KMS-11 (cell line): ENCODE measurements at regions not wholly inside any gene's neighbourhood (a gene's known extent, or its start where the extent isn't known, plus 50 kb on each side); places are given as distances from the start of the nearest gene placed in this dataset.

ENCODE experiments used
- H2AFZ ChIP-seq: fragments of 200-600 bp; sonication (generic); 2 replicates; pipeline ENCODE4 v1.6.1; 2016; ENCODE audit warnings: antibody characterized with exemption, mixed run types, low read depth
- H3K27ac ChIP-seq: fragments of 200-600 bp; sonication (generic); 2 replicates; pipeline ENCODE4 v1.6.1; 2016; ENCODE audit warnings: mild to moderate bottlenecking, mixed run types
- H3K27me3 ChIP-seq: fragments of 200-600 bp; sonication (generic); 2 replicates; pipeline ENCODE4 v1.6.1; 2017; ENCODE audit warnings: mild to moderate bottlenecking, low read depth, mixed run types, moderate library complexity; ENCODE audit not compliant: insufficient read depth
- H3K36me3 ChIP-seq: fragments of 200-600 bp; sonication (generic); 2 replicates; pipeline ENCODE4 v1.6.1; 2017; ENCODE audit warnings: mild to moderate bottlenecking, mixed run types; ENCODE audit not compliant: insufficient read depth
- H3K4me1 ChIP-seq: fragments of 200-600 bp; sonication (generic); 2 replicates; pipeline ENCODE4 v1.6.1; 2016; ENCODE audit warnings: mild to moderate bottlenecking, low read depth, mixed run types; ENCODE audit not compliant: poor library complexity, severe bottlenecking
- H3K4me2 ChIP-seq: fragments of 200-600 bp; sonication (generic); 2 replicates; pipeline ENCODE4 v1.7.0; 2016; ENCODE audit warnings: mild to moderate bottlenecking, mixed run types
- H3K4me3 ChIP-seq: fragments of 200-600 bp; sonication (generic); IDR thresholded peaks from 2 replicates; pipeline ENCODE4 v1.6.1; 2017; ENCODE audit warnings: low read depth, low read length, mixed read lengths; ENCODE audit not compliant: insufficient read depth
- H3K79me2 ChIP-seq: fragments of 200-600 bp; sonication (generic); 2 replicates; pipeline ENCODE4 v1.6.1; 2016; ENCODE audit warnings: low read depth, mixed run types; ENCODE audit not compliant: insufficient read depth
- H3K9ac ChIP-seq: fragments of 200-600 bp; sonication (generic); 2 replicates; pipeline ENCODE4 v1.6.1; 2016; ENCODE audit warnings: mild to moderate bottlenecking, mixed run types
- H4K20me1 ChIP-seq: fragments of 200-600 bp; sonication (generic); 2 replicates; pipeline ENCODE4 v1.6.1; 2016; ENCODE audit warnings: mild to moderate bottlenecking, mixed run types; ENCODE audit not compliant: insufficient read depth
- TF ChIP-seq, protein P1 (sequence below): fragments of 200-600 bp; sonication (generic); conservative IDR thresholded peaks from 2 replicates; pipeline ENCODE4 v1.6.1; 2017; ENCODE audit warnings: low read depth, mild to moderate bottlenecking, antibody characterized with exemption, low read length, moderate library complexity, mixed read lengths

DNA sequence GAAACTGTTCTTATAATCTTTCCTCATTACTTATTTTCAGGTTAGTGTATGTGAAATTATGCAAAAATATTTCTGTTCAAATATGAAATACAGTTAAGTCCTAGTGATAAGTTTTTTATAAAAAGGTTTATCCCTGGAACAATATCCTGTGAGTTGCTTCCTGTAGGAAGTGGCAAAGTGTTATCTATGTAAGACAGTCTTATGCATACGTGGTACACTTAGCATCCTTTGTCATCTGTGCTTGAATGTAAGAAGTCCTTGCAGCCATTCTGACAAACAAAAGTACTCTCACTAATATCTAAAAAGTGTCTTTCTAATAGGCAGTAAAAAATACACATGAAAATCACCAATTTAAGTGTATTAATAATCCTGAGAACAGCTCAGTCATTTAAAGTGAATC, 372.5 kb upstream of the BCHE start:
- no peak overlapping the region for H2AFZ ChIP-seq
- H4K20me1 ChIP-seq: no peaks in the 10 kb centered on the region
- TF ChIP-seq, protein P1, sequence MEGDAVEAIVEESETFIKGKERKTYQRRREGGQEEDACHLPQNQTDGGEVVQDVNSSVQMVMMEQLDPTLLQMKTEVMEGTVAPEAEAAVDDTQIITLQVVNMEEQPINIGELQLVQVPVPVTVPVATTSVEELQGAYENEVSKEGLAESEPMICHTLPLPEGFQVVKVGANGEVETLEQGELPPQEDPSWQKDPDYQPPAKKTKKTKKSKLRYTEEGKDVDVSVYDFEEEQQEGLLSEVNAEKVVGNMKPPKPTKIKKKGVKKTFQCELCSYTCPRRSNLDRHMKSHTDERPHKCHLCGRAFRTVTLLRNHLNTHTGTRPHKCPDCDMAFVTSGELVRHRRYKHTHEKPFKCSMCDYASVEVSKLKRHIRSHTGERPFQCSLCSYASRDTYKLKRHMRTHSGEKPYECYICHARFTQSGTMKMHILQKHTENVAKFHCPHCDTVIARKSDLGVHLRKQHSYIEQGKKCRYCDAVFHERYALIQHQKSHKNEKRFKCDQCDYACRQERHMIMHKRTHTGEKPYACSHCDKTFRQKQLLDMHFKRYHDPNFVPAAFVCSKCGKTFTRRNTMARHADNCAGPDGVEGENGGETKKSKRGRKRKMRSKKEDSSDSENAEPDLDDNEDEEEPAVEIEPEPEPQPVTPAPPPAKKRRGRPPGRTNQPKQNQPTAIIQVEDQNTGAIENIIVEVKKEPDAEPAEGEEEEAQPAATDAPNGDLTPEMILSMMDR: no peak

GRCh38 chr3:166205158-166205557, 367.9 kb upstream of the BCHE start:
- no peaks in the 10 kb centered on the region for H3K4me1 ChIP-seq
- TF ChIP-seq, protein P1: no peak
- no peaks in the 10 kb centered on the region for H3K27me3 ChIP-seq
- H3K79me2 ChIP-seq: no peaks in the 10 kb centered on the region
- H3K9ac ChIP-seq: no peak overlapping the region
- H3K4me2 ChIP-seq: no peak overlapping the region
- H3K4me3 ChIP-seq: no peak overlapping the region
- no peaks in the 10 kb centered on the region for H3K36me3 ChIP-seq
- no peaks in the 10 kb centered on the region for H4K20me1 ChIP-seq
- no peak overlapping the region for H3K27ac ChIP-seq
- H2AFZ ChIP-seq: no peak overlapping the region

More for the DNA sequence above, 372.5 kb upstream of the BCHE start:
- Histone ChIP-seq H3K79me2 (no peaks in the 10 kb centered on the region), H3K9ac (no peak overlapping the region), H3K4me3 (no peak overlapping the region), H3K27ac (no peak overlapping the region), H3K27me3 (no peaks in the 10 kb centered on the region), H3K36me3 (no peaks in the 10 kb centered on the region), H3K4me1 (no peaks in the 10 kb centered on the region), H3K4me2 (no peak overlapping the region)

DNA sequence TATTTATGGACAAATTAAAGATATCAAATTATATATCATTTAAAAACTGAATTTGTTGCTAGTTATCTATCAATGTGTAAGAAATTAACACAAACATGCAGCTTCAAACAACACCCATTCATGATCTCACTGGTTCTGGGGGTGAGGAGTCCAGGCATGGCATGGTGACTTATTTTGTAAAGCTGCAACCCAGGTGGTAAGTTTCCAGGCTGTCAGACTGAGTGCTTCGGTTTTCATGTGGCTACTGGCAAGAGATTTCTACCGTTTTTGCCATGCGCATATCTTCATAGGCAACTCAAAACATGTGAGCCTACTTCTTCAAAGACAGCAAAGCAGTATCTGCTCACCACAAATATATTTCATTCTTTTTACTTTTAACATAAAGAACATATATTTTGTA, 364.3 kb upstream of the BCHE start:
- H3K4me2 ChIP-seq: no peak overlapping the region
- H3K9ac ChIP-seq: no peak overlapping the region
- TF ChIP-seq, protein P1: no peak
- no peak overlapping the region for H3K4me3 ChIP-seq
- no peak overlapping the region for H3K27ac ChIP-seq
- no peaks in the 10 kb centered on the region for H3K27me3 ChIP-seq
- no peaks in the 10 kb centered on the region for H3K4me1 ChIP-seq
- H3K36me3 ChIP-seq: no peaks in the 10 kb centered on the region
- H4K20me1 ChIP-seq: no peaks in the 10 kb centered on the region
- no peaks in the 10 kb centered on the region for H3K79me2 ChIP-seq
- no peak overlapping the region for H2AFZ ChIP-seq

- H4K20me1 ChIP-seq: no peaks in the 10 kb centered on the region
- no peak overlapping the region for H3K4me3 ChIP-seq
- H3K36me3 ChIP-seq: no peaks in the 10 kb centered on the region
- H3K79me2 ChIP-seq: no peaks in the 10 kb centered on the region
- H3K4me2 ChIP-seq: no peak overlapping the region
- H3K4me1 ChIP-seq: no peaks in the 10 kb centered on the region
- H3K27ac ChIP-seq: no peak overlapping the region
- no peak overlapping the region for H3K9ac ChIP-seq
- H3K27me3 ChIP-seq: no peaks in the 10 kb centered on the region
- no peak overlapping the region for H2AFZ ChIP-seq
- TF ChIP-seq, protein P1: no peak
Measured at GRCh38 chr3:166199491-166199890, 362.3 kb upstream of the BCHE start.
